Mesendoderm (in vitro differentiated cells): ENCODE measurements at regions not wholly inside any gene's neighbourhood (a gene's known extent, or its start where the extent isn't known, plus 50 kb on each side); places are given as distances from the start of the nearest gene placed in this dataset.

Source experiments
- DNase-seq: peaks from one replicate; pipeline ENCODE4 v3.0.0; 2013
- H2AK5ac ChIP-seq: 2 replicates; pipeline ENCODE4 v1.6.1; 2013; ENCODE audit warnings: low read length, inconsistent platforms
- H2BK120ac ChIP-seq: 2 replicates; pipeline ENCODE4 v1.6.1; 2013; ENCODE audit warnings: low read depth, mild to moderate bottlenecking, low read length, moderate library complexity, mixed read lengths
- H2BK15ac ChIP-seq: replicated peaks from 2 replicates; pipeline ENCODE4 v1.6.1; 2013; ENCODE audit warnings: low read depth, mild to moderate bottlenecking, moderate library complexity
- H2BK5ac ChIP-seq: 2 replicates; pipeline ENCODE4 v1.6.1; 2013; ENCODE audit warnings: low read length, inconsistent platforms
- H3K18ac ChIP-seq: 2 replicates; pipeline ENCODE4 v1.6.1; 2013; ENCODE audit warnings: mild to moderate bottlenecking, low read length, mixed read lengths
- H3K23ac ChIP-seq: one replicate; pipeline ENCODE4 v1.6.1; 2013; ENCODE audit warnings: low read length
- H3K27ac ChIP-seq: 2 replicates; pipeline ENCODE4 v1.5.1; 2013; ENCODE audit warnings: low read depth, mild to moderate bottlenecking, inconsistent platforms, low read length, moderate library complexity
- H3K27me3 ChIP-seq: 2 replicates; pipeline ENCODE4 v1.6.1; 2013; ENCODE audit warnings: low read length, control low read depth, mild to moderate bottlenecking, inconsistent platforms; ENCODE audit not compliant: insufficient read depth, poor library complexity
- H3K36me3 ChIP-seq: 2 replicates; pipeline ENCODE4 v1.6.1; 2013; ENCODE audit warnings: low read length, inconsistent platforms; ENCODE audit not compliant: control insufficient read depth, insufficient read depth
- H3K4ac ChIP-seq: one replicate; pipeline ENCODE4 v1.6.1; 2013; ENCODE audit warnings: low read depth, mild to moderate bottlenecking, low read length, moderate library complexity
- H3K4me1 ChIP-seq: 2 replicates; pipeline ENCODE4 v1.6.1; 2013; ENCODE audit warnings: low read depth, low read length, inconsistent platforms; ENCODE audit not compliant: control insufficient read depth
- H3K4me2 ChIP-seq: 2 replicates; pipeline ENCODE4 v1.6.1; 2013; ENCODE audit warnings: low read length
- H3K4me3 ChIP-seq: 2 replicates; pipeline ENCODE4 v1.5.1; 2013; ENCODE audit warnings: mild to moderate bottlenecking, low read length
- H3K56ac ChIP-seq: one replicate; pipeline ENCODE4 v1.6.1; 2013; ENCODE audit warnings: low read length
- H3K79me1 ChIP-seq: 2 replicates; pipeline ENCODE4 v1.6.1; 2013; ENCODE audit warnings: low read length, inconsistent platforms
- H3K79me2 ChIP-seq: 2 replicates; pipeline ENCODE4 v1.6.1; 2013; ENCODE audit warnings: mild to moderate bottlenecking, low read length; ENCODE audit not compliant: control insufficient read depth, insufficient read depth
- H3K9ac ChIP-seq: 2 replicates; pipeline ENCODE4 v1.6.1; 2013; ENCODE audit warnings: low read length, inconsistent platforms
- H4K5ac ChIP-seq: one replicate; pipeline ENCODE4 v1.6.1; 2013; ENCODE audit warnings: low read length
- H4K8ac ChIP-seq: one replicate; pipeline ENCODE4 v1.6.1; 2013; ENCODE audit warnings: low read depth, mild to moderate bottlenecking, control low read depth, low read length, moderate library complexity
- WGBS: extraction: QIAGEN DNeasy Blood & Tissue Kit; methylation state at CpG from one replicate; pipeline ENCODE4 v1.1.7; 2013; ENCODE audit warnings: low lambda C conversion rate, missing lambda C conversion rate; ENCODE audit not compliant: insufficient coverage; ENCODE audit errors: extremely low coverage; 5-methylcytosine and 5-hydroxymethylcytosine counted together

GRCh38 chr20:50295762-50296449 lies 105.3 kb downstream of the CEBPB start:
- no peak overlapping the region for H3K4ac ChIP-seq
- H3K79me1 ChIP-seq: no peaks in the 10 kb centered on the region
- no peak overlapping the region for H2BK120ac ChIP-seq
- H3K23ac ChIP-seq: no peak overlapping the region
- no peak overlapping the region for H4K8ac ChIP-seq
- H3K27me3 ChIP-seq: no peaks in the 10 kb centered on the region
- no peak overlapping the region for H2AK5ac ChIP-seq
- no peak overlapping the region for H2BK15ac ChIP-seq
- WGBS: no CpG with 5 or more reads among the region's 20 CpGs
- no peak overlapping the region for H2BK5ac ChIP-seq
- no peak overlapping the region for H3K27ac ChIP-seq
- no peak overlapping the region for H3K4me3 ChIP-seq
- H4K5ac ChIP-seq: no peak overlapping the region
- no peaks in the 10 kb centered on the region for H3K79me2 ChIP-seq
- no peak overlapping the region for H3K56ac ChIP-seq
- H3K4me1 ChIP-seq: no peaks in the 10 kb centered on the region
- no peak for DNase-seq
- no peak overlapping the region for H3K18ac ChIP-seq
- H3K36me3 ChIP-seq: no peaks in the 10 kb centered on the region
- no peak overlapping the region for H3K4me2 ChIP-seq
- no peak overlapping the region for H3K9ac ChIP-seq

- no CpG with 5 or more reads among the region's 18 CpGs for WGBS
- Histone ChIP-seq H2BK15ac (no peak overlapping the region), H3K4me1 (no peaks in the 10 kb centered on the region)
Measured at GRCh38 chr20:50296450-50297375, 106.1 kb downstream of the CEBPB start.

GRCh38 chr20:50297498-50298376 lies 107.1 kb downstream of the CEBPB start:
- Histone ChIP-seq H3K4ac (no peak overlapping the region), H3K27ac (no peak overlapping the region), H3K18ac (no peak overlapping the region), H3K4me2 (no peak overlapping the region), H3K4me3 (no peak overlapping the region), H3K23ac (no peak overlapping the region), H3K27me3 (no peaks in the 10 kb centered on the region), H2BK15ac (no peak overlapping the region), H4K5ac (no peak overlapping the region), H2AK5ac (no peak overlapping the region), H4K8ac (no peak overlapping the region), H3K9ac (no peak overlapping the region), H3K56ac (no peak overlapping the region), H3K36me3 (no peaks in the 10 kb centered on the region), H3K79me1 (no peaks in the 10 kb centered on the region), H2BK5ac (no peak overlapping the region), H2BK120ac (no peak overlapping the region), H3K79me2 (no peaks in the 10 kb centered on the region), H3K4me1 (no peaks in the 10 kb centered on the region)
- no CpG with 5 or more reads among the region's 14 CpGs for WGBS
- no peak for DNase-seq

More at GRCh38 chr20:50296450-50297375, 106.1 kb downstream of the CEBPB start:
- no peak overlapping the region for H3K18ac ChIP-seq
- no peak overlapping the region for H3K23ac ChIP-seq
- no peaks in the 10 kb centered on the region for H3K27me3 ChIP-seq
- no peak overlapping the region for H3K4me3 ChIP-seq
- no peaks in the 10 kb centered on the region for H3K79me1 ChIP-seq
- no peak overlapping the region for H2AK5ac ChIP-seq
- no peak for DNase-seq
- H2BK120ac ChIP-seq: no peak overlapping the region
- no peak overlapping the region for H4K5ac ChIP-seq
- H3K36me3 ChIP-seq: no peaks in the 10 kb centered on the region
- no peak overlapping the region for H3K4ac ChIP-seq
- no peak overlapping the region for H3K9ac ChIP-seq
- no peak overlapping the region for H4K8ac ChIP-seq
- H3K56ac ChIP-seq: no peak overlapping the region
- no peak overlapping the region for H3K27ac ChIP-seq
- H2BK5ac ChIP-seq: no peak overlapping the region
- H3K4me2 ChIP-seq: no peak overlapping the region
- H3K79me2 ChIP-seq: no peaks in the 10 kb centered on the region

- Histone ChIP-seq H3K27me3 (no peaks in the 10 kb centered on the region), H3K79me1 (no peaks in the 10 kb centered on the region), H2AK5ac (no peak overlapping the region), H2BK15ac (no peak overlapping the region), H3K4me3 (no peak overlapping the region), H3K9ac (no peak overlapping the region), H3K36me3 (no peaks in the 10 kb centered on the region), H3K23ac (no peak overlapping the region), H3K4me2 (no peak overlapping the region), H2BK120ac (no peak overlapping the region), H3K79me2 (no peaks in the 10 kb centered on the region), H3K18ac (no peak overlapping the region), H3K56ac (no peak overlapping the region), H3K4ac (no peak overlapping the region), H4K5ac (no peak overlapping the region), H4K8ac (no peak overlapping the region), H3K27ac (no peak overlapping the region), H3K4me1 (no peaks in the 10 kb centered on the region), H2BK5ac (no peak overlapping the region)
- DNase-seq: no peak
- WGBS: no CpG with 5 or more reads among the region's 20 CpGs
Measured at GRCh38 chr20:50298554-50299324, 108.1 kb downstream of the CEBPB start.

- H3K79me2 ChIP-seq: no peaks in the 10 kb centered on the region
- WGBS: no CpG with 5 or more reads among the region's 6 CpGs
- H3K36me3 ChIP-seq: no peaks in the 10 kb centered on the region
- no peak overlapping the region for H3K27ac ChIP-seq
- H3K4me3 ChIP-seq: no peak overlapping the region
- no peak overlapping the region for H4K5ac ChIP-seq
- no peak overlapping the region for H3K18ac ChIP-seq
- no peak overlapping the region for H3K9ac ChIP-seq
- no peaks in the 10 kb centered on the region for H3K79me1 ChIP-seq
- no peak overlapping the region for H4K8ac ChIP-seq
- H2AK5ac ChIP-seq: no peak overlapping the region
- H3K56ac ChIP-seq: no peak overlapping the region
- no peak overlapping the region for H3K4me2 ChIP-seq
- no peak overlapping the region for H2BK5ac ChIP-seq
- no peak overlapping the region for H3K4ac ChIP-seq
- no peaks in the 10 kb centered on the region for H3K27me3 ChIP-seq
- DNase-seq: no peak
- H3K23ac ChIP-seq: no peak overlapping the region
- no peaks in the 10 kb centered on the region for H3K4me1 ChIP-seq
- H2BK15ac ChIP-seq: no peak overlapping the region
- H2BK120ac ChIP-seq: no peak overlapping the region
Measured at GRCh38 chr20:50299325-50299629, 108.6 kb downstream of the CEBPB start.
